ENCODE measurements at regions not wholly inside any gene's neighbourhood (a gene's known extent, or its start where the extent isn't known, plus 50 kb on each side); places are given as distances from the start of the nearest gene placed in this dataset.
"Not testable (repeated sequence)": the region's sequence is repeated elsewhere in the genome, so short reads cannot be mapped to it uniquely, and the experiment has no call there.

DNA sequence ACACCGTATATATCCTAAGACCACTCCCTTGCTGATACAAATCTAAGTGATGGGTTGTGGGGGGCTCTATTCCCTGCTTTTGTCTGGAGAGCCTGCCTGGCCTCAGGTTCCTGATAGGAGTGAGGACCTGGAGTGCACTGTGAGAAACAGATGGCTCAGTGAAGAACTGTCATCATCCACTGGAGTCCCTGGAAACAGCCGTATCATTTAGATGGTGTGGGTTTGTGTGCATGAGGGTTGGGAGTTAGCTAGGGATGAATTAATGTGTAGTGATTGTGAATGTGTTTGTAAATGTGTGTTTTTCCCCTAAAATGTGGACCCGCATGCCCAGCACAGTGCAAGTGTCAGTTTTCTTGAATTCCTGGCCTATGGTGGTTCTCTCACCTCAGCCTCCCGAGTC, 111.6 kb downstream of the CRYBB2 start:
- Histone ChIP-seq H3K36me3 (ENCODE audit: control insufficient read depth, insufficient read depth, low read length) (no peaks in the 10 kb centered on the region), H3K27me3 (ENCODE audit: control insufficient read depth, insufficient read depth, low read length, poor library complexity, severe bottlenecking) (no peaks in the 10 kb centered on the region), H3K27ac (ENCODE audit: insufficient read depth, low read depth, low read length, poor library complexity, severe bottlenecking) (no peak overlapping the region), H3K9me3 (ENCODE audit: control insufficient read depth, low read length) (no peaks in the 10 kb centered on the region), H3K4me1 (ENCODE audit: control insufficient read depth, insufficient read depth, low read length) (no peaks in the 10 kb centered on the region), H3K4me3 (ENCODE audit: insufficient read depth, low read depth, low read length) (no peak overlapping the region)
- WGBS, 2 experiments = 93 to 94% methylated on average over 3 of the region's 4 CpGs

DNA sequence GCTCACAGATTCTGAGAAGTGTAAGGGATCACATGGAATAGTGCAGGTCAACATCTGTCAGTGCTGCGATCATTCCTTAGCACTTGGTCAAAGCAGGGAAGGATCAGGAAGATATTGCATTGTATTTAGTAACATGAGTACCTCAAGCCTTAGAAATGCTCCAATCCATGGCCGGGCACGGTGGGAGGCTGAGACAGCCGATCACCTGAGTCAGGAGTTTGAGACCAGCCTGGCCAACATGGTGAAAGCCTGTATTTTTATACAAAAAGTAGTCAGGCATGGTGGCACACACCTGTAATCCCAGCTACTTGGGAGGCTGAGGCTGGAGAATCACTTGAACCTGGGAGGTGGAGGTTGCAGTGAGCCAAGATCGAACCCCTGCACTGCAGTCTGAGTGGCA, 112.5 kb downstream of the CRYBB2 start:
- H3K27ac ChIP-seq (ENCODE audit: insufficient read depth, low read depth, low read length, poor library complexity, severe bottlenecking); H3K27me3 ChIP-seq (ENCODE audit: control insufficient read depth, insufficient read depth, low read length, poor library complexity, severe bottlenecking); H3K9me3 ChIP-seq (ENCODE audit: control insufficient read depth, low read length); H3K4me1 ChIP-seq (ENCODE audit: control insufficient read depth, insufficient read depth, low read length); H3K4me3 ChIP-seq (ENCODE audit: insufficient read depth, low read depth, low read length); H3K36me3 ChIP-seq (ENCODE audit: control insufficient read depth, insufficient read depth, low read length): not testable (repeated sequence)
- 82 to 84% methylated on average over 5 of the region's 5 CpGs for WGBS, 2 experiments

DNA sequence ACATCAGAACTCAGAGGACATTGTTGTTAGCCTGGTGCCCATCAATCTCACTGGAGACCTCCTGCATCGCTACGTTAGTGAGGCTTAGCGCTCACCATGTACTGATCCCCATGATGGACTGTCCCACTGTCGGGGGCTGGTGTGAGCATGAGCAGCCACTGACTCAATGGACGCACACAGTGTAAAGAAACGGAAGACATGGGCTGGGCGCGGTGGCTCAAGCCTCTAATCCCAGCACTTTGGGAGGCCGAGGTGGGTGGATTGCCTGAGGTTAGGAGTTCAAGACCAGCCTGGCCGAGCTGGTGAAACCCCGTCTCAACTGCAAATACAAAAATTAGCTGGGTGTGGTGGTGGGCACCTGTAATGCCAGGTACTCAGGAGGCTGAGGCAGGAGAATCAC, 112.9 kb downstream of the CRYBB2 start:
- Histone ChIP-seq H3K27me3 (ENCODE audit: control insufficient read depth, insufficient read depth, low read length, poor library complexity, severe bottlenecking) (no peaks in the 10 kb centered on the region), H3K36me3 (ENCODE audit: control insufficient read depth, insufficient read depth, low read length) (no peaks in the 10 kb centered on the region), H3K27ac (ENCODE audit: insufficient read depth, low read depth, low read length, poor library complexity, severe bottlenecking) (no peak overlapping the region), H3K4me1 (ENCODE audit: control insufficient read depth, insufficient read depth, low read length) (no peaks in the 10 kb centered on the region), H3K4me3 (ENCODE audit: insufficient read depth, low read depth, low read length) (no peak overlapping the region), H3K9me3 (ENCODE audit: control insufficient read depth, low read length) (no peaks in the 10 kb centered on the region)
- 92 to 95% methylated on average over 11 of the region's 11 CpGs for WGBS, 2 experiments

GRCh38 chr22:25334162-25334490, 114.7 kb downstream of the CRYBB2 start:
- no peaks in the 10 kb centered on the region for H3K9me3 ChIP-seq (ENCODE audit: control insufficient read depth, low read length)
- no peaks in the 10 kb centered on the region for H3K4me1 ChIP-seq (ENCODE audit: control insufficient read depth, insufficient read depth, low read length)
- no peak overlapping the region for H3K27ac ChIP-seq (ENCODE audit: insufficient read depth, low read depth, low read length, poor library complexity, severe bottlenecking)
- no peak overlapping the region for H3K4me3 ChIP-seq (ENCODE audit: insufficient read depth, low read depth, low read length)
- H3K36me3 ChIP-seq (ENCODE audit: control insufficient read depth, insufficient read depth, low read length) = no peaks in the 10 kb centered on the region
- H3K27me3 ChIP-seq (ENCODE audit: control insufficient read depth, insufficient read depth, low read length, poor library complexity, severe bottlenecking) = no peaks in the 10 kb centered on the region
- WGBS, 2 experiments = 43 to 44% methylated on average over 10 of the region's 10 CpGs

DNA sequence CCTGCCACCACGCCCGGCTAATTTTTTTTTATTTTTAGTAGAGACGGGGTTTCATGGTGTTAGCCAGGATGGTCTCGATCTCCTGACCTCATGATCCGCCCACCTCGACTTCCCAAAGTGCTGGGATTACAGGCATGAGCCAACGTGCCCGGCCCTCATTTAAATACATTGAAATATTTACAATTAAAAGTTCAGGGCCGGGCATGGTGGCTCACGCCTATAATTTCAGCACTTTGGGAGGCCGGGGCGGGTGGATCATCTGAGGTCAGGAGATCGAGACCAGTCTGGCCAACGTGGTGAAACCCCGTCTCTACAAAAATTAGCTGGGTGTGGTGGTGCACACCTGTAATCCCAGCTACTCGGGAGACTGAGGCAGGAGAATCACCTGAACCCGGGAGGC, 115.2 kb downstream of the CRYBB2 start:
- not testable (repeated sequence) for H3K4me1 ChIP-seq (ENCODE audit: control insufficient read depth, insufficient read depth, low read length); H3K27me3 ChIP-seq (ENCODE audit: control insufficient read depth, insufficient read depth, low read length, poor library complexity, severe bottlenecking); H3K36me3 ChIP-seq (ENCODE audit: control insufficient read depth, insufficient read depth, low read length); H3K4me3 ChIP-seq (ENCODE audit: insufficient read depth, low read depth, low read length); H3K27ac ChIP-seq (ENCODE audit: insufficient read depth, low read depth, low read length, poor library complexity, severe bottlenecking); H3K9me3 ChIP-seq (ENCODE audit: control insufficient read depth, low read length)
- WGBS, 2 experiments = 91% methylated on average over 17 of the region's 17 CpGs

- 87 to 91% methylated on average over 4 of the region's 4 CpGs for WGBS, 2 experiments
Measured at GRCh38 chr22:25335276-25335675, 115.8 kb downstream of the CRYBB2 start.

GRCh38 chr22:25340536-25340935, 121.1 kb downstream of the CRYBB2 start:
- not testable (repeated sequence) for H3K27me3 ChIP-seq (ENCODE audit: control insufficient read depth, insufficient read depth, low read length, poor library complexity, severe bottlenecking); H3K27ac ChIP-seq (ENCODE audit: insufficient read depth, low read depth, low read length, poor library complexity, severe bottlenecking); H3K4me3 ChIP-seq (ENCODE audit: insufficient read depth, low read depth, low read length); H3K4me1 ChIP-seq (ENCODE audit: control insufficient read depth, insufficient read depth, low read length); H3K9me3 ChIP-seq (ENCODE audit: control insufficient read depth, low read length); H3K36me3 ChIP-seq (ENCODE audit: control insufficient read depth, insufficient read depth, low read length)
- 97 to 100% methylated on average over 3 to 4 of the region's 5 CpGs for WGBS, 2 experiments

More at GRCh38 chr22:25335276-25335675, 115.8 kb downstream of the CRYBB2 start:
- H3K4me1 ChIP-seq (ENCODE audit: control insufficient read depth, insufficient read depth, low read length); H3K27ac ChIP-seq (ENCODE audit: insufficient read depth, low read depth, low read length, poor library complexity, severe bottlenecking); H3K36me3 ChIP-seq (ENCODE audit: control insufficient read depth, insufficient read depth, low read length); H3K9me3 ChIP-seq (ENCODE audit: control insufficient read depth, low read length); H3K4me3 ChIP-seq (ENCODE audit: insufficient read depth, low read depth, low read length); H3K27me3 ChIP-seq (ENCODE audit: control insufficient read depth, insufficient read depth, low read length, poor library complexity, severe bottlenecking): not testable (repeated sequence)

- H3K9me3 ChIP-seq (ENCODE audit: control insufficient read depth, low read length); H3K27me3 ChIP-seq (ENCODE audit: control insufficient read depth, insufficient read depth, low read length, poor library complexity, severe bottlenecking); H3K27ac ChIP-seq (ENCODE audit: insufficient read depth, low read depth, low read length, poor library complexity, severe bottlenecking); H3K36me3 ChIP-seq (ENCODE audit: control insufficient read depth, insufficient read depth, low read length); H3K4me3 ChIP-seq (ENCODE audit: insufficient read depth, low read depth, low read length); H3K4me1 ChIP-seq (ENCODE audit: control insufficient read depth, insufficient read depth, low read length): not testable (repeated sequence)
- whole genome bisulfite sequencing, 2 experiments = 94 to 95% methylated on average over 10 of the region's 10 CpGs
Measured at GRCh38 chr22:25344366-25344765, 124.9 kb downstream of the CRYBB2 start.

DNA sequence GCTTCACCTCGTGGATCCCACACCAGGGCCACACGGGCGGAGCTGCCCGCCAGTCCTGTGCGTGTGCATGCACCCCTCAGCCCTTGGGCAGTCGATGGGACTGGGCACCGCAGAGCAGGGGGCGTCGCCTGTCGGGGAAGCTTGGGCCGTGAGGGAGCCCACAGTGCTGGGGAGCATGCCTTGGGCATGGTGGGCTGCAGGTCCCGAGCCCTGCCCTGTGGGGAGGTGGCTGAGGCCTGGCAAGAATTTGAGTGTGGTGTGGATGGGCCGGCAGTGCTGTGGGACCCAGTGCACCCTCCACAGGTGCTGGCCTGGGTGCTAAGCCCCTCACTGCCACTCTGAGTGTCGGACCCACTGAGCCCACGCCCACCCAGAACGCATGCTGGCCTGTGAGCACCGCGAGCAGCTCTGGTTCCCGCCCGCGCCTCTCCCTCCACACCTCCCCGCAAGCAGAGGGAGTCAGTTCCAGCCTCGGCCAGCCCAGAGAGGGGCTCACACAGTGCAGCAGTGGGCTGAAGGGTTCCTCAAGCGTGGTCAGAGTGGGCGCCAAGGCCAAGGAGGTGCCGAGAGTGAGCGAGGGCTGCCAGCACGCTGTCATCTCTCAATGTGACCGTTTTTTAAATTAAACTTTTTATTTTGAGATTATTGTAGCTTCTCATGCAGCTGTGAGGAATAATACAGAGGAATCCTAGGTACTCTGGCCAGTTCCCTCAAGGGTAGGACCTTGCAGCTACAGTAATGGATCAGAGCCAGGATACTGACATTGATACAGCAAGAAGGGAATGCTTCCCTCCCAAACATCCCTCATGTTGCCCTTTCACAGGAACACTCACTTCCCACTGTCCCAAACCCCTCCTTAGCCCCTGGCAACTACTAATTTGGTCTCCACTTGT, 127.7 kb downstream of the CRYBB2 start:
- no peaks in the 10 kb centered on the region for H3K27me3 ChIP-seq (ENCODE audit: control insufficient read depth, insufficient read depth, low read length, poor library complexity, severe bottlenecking)
- no peak overlapping the region for H3K27ac ChIP-seq (ENCODE audit: insufficient read depth, low read depth, low read length, poor library complexity, severe bottlenecking)
- H3K9me3 ChIP-seq (ENCODE audit: control insufficient read depth, low read length) = no peaks in the 10 kb centered on the region
- no peak overlapping the region for H3K4me3 ChIP-seq (ENCODE audit: insufficient read depth, low read depth, low read length)
- 91 to 93% methylated on average over 29 of the region's 29 CpGs for WGBS, 2 experiments
- H3K36me3 ChIP-seq (ENCODE audit: control insufficient read depth, insufficient read depth, low read length) = no peaks in the 10 kb centered on the region
- no peaks in the 10 kb centered on the region for H3K4me1 ChIP-seq (ENCODE audit: control insufficient read depth, insufficient read depth, low read length)

DNA sequence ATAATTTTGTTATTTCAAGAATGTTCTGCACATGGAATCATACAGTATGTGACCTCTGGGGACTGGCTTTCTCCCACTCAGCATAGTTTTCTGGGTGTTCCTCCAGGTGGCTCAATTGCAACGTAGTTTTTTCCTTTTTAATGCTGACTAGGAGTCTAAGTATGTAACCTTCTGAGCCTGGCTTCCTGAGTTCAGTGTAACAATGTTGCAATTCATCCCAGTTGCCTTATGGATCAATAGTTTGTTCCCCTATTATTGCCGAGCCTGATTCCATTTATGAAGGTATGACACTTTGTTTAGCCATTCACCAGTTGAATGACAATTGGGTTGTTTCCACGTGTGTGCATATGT, 128.3 kb downstream of the CRYBB2 start:
- WGBS, 2 experiments = 89 to 95% methylated on average over 3 of the region's 3 CpGs
- no peaks in the 10 kb centered on the region for H3K9me3 ChIP-seq (ENCODE audit: control insufficient read depth, low read length)
- no peak overlapping the region for H3K27ac ChIP-seq (ENCODE audit: insufficient read depth, low read depth, low read length, poor library complexity, severe bottlenecking)
- no peaks in the 10 kb centered on the region for H3K36me3 ChIP-seq (ENCODE audit: control insufficient read depth, insufficient read depth, low read length)
- no peaks in the 10 kb centered on the region for H3K4me1 ChIP-seq (ENCODE audit: control insufficient read depth, insufficient read depth, low read length)
- H3K27me3 ChIP-seq (ENCODE audit: control insufficient read depth, insufficient read depth, low read length, poor library complexity, severe bottlenecking) = no peaks in the 10 kb centered on the region
- no peak overlapping the region for H3K4me3 ChIP-seq (ENCODE audit: insufficient read depth, low read depth, low read length)

DNA sequence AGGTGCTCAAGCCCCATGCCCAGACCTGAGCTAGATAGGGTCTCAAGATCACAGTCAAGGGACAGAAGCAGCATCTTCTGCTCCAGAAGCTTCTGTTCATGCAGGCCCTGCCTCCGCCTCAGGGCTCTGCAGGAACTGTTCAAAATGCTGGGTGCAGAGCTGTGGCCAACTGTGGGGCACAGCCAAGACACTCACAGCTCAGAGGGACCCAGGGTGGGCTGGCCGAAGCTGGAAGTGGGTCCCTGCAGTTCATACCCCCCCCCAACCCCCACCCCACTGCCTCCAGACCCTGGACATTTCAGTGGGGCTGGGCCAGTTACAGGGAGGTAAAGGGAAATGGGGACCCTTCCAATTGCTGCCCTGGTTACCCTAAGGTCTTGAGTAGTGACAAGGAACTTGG, 129.0 kb downstream of the CRYBB2 start:
- Histone ChIP-seq H3K4me3 (ENCODE audit: insufficient read depth, low read depth, low read length) (no peak overlapping the region), H3K27me3 (ENCODE audit: control insufficient read depth, insufficient read depth, low read length, poor library complexity, severe bottlenecking) (no peaks in the 10 kb centered on the region), H3K4me1 (ENCODE audit: control insufficient read depth, insufficient read depth, low read length) (no peaks in the 10 kb centered on the region), H3K36me3 (ENCODE audit: control insufficient read depth, insufficient read depth, low read length) (no peaks in the 10 kb centered on the region), H3K27ac (ENCODE audit: insufficient read depth, low read depth, low read length, poor library complexity, severe bottlenecking) (no peak overlapping the region), H3K9me3 (ENCODE audit: control insufficient read depth, low read length) (no peaks in the 10 kb centered on the region)
- WGBS, 2 experiments = 89 to 95% methylated on average over 1 to 2 of the region's 2 CpGs
